ENCODE measurements at regions not wholly inside any gene's neighbourhood (a gene's known extent, or its start where the extent isn't known, plus 50 kb on each side); places are given as distances from the start of the nearest gene placed in this dataset.

DNA sequence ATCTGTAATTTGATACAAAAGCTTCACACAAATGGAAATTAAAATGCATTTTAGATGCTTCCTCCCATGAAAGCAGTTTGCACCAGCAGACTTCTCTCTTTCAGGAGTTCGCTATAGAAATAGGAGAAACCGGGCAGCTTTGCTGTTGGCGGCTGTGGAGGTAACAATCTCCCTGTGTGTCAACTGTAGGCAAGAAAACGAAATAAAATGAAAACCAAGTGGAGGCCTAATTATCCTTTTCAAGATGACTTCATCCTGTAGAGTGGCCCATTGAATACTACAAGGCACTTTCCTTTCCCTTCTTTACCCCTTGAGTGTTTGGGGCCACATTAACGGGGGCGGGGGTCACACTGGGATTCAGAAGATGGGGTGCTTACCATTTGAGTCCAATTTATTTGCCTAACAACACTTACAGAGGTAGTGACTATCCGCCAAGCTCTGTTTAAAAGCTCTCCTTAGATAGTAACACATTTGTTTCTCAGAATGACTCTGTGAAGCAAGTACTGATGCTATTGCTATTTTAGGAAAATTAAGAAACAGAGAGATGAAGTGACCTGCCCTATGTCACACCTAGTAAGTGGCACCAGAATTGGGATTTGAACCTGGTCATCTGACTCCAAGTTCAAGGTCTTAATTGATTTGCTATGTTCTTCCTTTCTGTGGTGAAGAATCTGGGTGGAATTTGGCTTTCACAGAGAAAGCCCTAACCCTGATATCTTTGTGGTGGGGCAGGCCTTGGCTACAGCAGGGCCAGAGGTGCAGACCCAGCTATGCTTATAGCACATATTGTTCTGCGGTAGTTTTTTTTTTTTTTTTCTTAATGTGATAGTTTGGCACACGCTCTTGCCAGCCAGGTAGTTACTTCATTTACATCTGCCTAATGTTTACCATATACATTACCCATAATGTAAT, 125.5 kb upstream of the MPHOSPH6 start:
- Histone ChIP-seq H3K79me2 (ENCODE audit: control insufficient read depth, insufficient read depth, low read length) (no peaks in the 10 kb centered on the region), H3K36me3 (ENCODE audit: control insufficient read depth in 2 of 2, insufficient read depth in 2 of 2, low read length in 1 of 2) (no peaks in the 10 kb centered on the region), H4K20me1 (ENCODE audit: control insufficient read depth, insufficient read depth) (no peaks in the 10 kb centered on the region), H3K27me3 (replicated peaks in 1 of 2; ENCODE audit: control insufficient read depth in 2 of 2, insufficient read depth in 2 of 2, low read length in 1 of 2) (no peaks in the 10 kb centered on the region), H3K4me1 (ENCODE audit: control insufficient read depth, insufficient read depth, low read length) (no peaks in the 10 kb centered on the region), H2AFZ (ENCODE audit: control insufficient read depth, low read depth, low read length) (no peak overlapping the region), H3K9ac (ENCODE audit: control insufficient read depth, insufficient read depth, low read length) (no peak overlapping the region), H3K4me2 (ENCODE audit: control insufficient read depth, insufficient read depth) (no peak overlapping the region), H3K4me3 (no peak overlapping the region), H3K9me3 (replicated peaks; ENCODE audit: control insufficient read depth, insufficient read depth, low read length) (no peaks in the 10 kb centered on the region), H3K27ac (ENCODE audit: control insufficient read depth, insufficient read depth) (no peak overlapping the region)
- TF ChIP-seq ZNF622 (IDR thresholded peaks at IDR 0.05) (no peak), NRF1 (conservative IDR thresholded peaks at IDR 0.05; ENCODE audit: low read depth, low read length) (no peak), TCF7 (IDR thresholded peaks at IDR 0.05; ENCODE audit: borderline replicate concordance) (no peak), EP300 (IDR thresholded peaks at IDR 0.05; ENCODE audit: borderline replicate concordance in 1 of 2, control insufficient read depth in 1 of 2, low read depth in 2 of 2, low read length in 2 of 2) (no peak), IKZF1 (conservative IDR thresholded peaks at IDR 0.05) (no peak)
- CTCF ChIA-PET = no interaction called here
- RAD21 ChIA-PET (ENCODE audit: unreplicated experiment) = no interaction called here
- no TSS peak for BruUV-seq (replicated peaks)
- SMC1A ChIA-PET (ENCODE audit: uncharacterized antibody, unreplicated experiment) = no interaction called here
- POLR2A ChIA-PET = no interaction called here
- no peak for DNase-seq (ENCODE audit: low read depth, low spot score)
- ATAC-seq = no peak
- intact Hi-C loops (cut with micrococcal nuclease; ENCODE audit: unreplicated experiment) (no loop called here), in situ Hi-C loops (cut with MboI) (no loop called here)
- FAIRE-seq = no peak
- WGBS (ENCODE audit: insufficient coverage, insufficient replicate concordance, low lambda C conversion rate, missing lambda C conversion rate) = 40% methylated on average over 9 of the region's 9 CpGs

DNA sequence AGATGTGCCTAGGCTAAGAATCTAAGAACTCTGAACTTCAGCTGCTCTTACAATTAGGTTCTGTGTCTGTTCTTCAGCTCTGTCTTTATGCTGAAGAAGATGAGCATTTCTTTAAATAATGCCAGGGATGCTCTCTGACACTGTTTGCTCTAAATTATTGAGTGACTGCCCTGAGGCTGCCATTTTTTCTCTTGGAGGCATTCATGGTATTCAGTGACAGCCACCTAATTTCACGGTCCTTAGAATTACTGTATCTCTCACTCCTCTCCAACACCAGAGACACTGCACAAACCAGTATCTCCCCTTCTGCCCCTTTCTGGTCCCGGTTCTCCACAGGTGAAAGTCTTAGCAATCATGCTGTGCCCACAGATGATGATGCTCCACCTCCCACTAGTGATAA, 123.6 kb upstream of the MPHOSPH6 start:
- DNase-seq (ENCODE audit: low read depth, low spot score) (no peak), FAIRE-seq (no peak), ATAC-seq (no peak)
- no peaks in the 10 kb centered on the region for H3K36me3 ChIP-seq (ENCODE audit: control insufficient read depth in 2 of 2, insufficient read depth in 2 of 2, low read length in 1 of 2)
- H3K4me1 ChIP-seq (ENCODE audit: control insufficient read depth, insufficient read depth, low read length) = no peaks in the 10 kb centered on the region
- no peak overlapping the region for H3K4me3 ChIP-seq
- H3K9ac ChIP-seq (ENCODE audit: control insufficient read depth, insufficient read depth, low read length) = no peak overlapping the region
- intact Hi-C loops (cut with micrococcal nuclease; ENCODE audit: unreplicated experiment) = no loop called here
- ChIA-PET SMC1A (ENCODE audit: uncharacterized antibody, unreplicated experiment) (no interaction called here), POLR2A (no interaction called here), RAD21 (ENCODE audit: unreplicated experiment) (no interaction called here), CTCF (no interaction called here)
- BruUV-seq (replicated peaks) = no TSS peak
- H3K79me2 ChIP-seq (ENCODE audit: control insufficient read depth, insufficient read depth, low read length) = no peaks in the 10 kb centered on the region
- H3K9me3 ChIP-seq (replicated peaks; ENCODE audit: control insufficient read depth, insufficient read depth, low read length) = no peaks in the 10 kb centered on the region
- 50% methylated on average over 2 of the region's 2 CpGs for WGBS (ENCODE audit: insufficient coverage, insufficient replicate concordance, low lambda C conversion rate, missing lambda C conversion rate)
- in situ Hi-C loops (cut with MboI) = no loop called here
- H2AFZ ChIP-seq (ENCODE audit: control insufficient read depth, low read depth, low read length) = no peak overlapping the region
- no peaks in the 10 kb centered on the region for H3K27me3 ChIP-seq (replicated peaks in 1 of 2; ENCODE audit: control insufficient read depth in 2 of 2, insufficient read depth in 2 of 2, low read length in 1 of 2)
- TF ChIP-seq CUX1 (IDR thresholded peaks at IDR 0.05; ENCODE audit: insufficient replicate concordance, low read depth, low read length) = no peak
- no peak for TF ChIP-seq TARDBP (IDR thresholded peaks at IDR 0.05; ENCODE audit: borderline replicate concordance)
- no peak for TF ChIP-seq MEF2B (IDR thresholded peaks at IDR 0.05; ENCODE audit: partially characterized antibody, poor library complexity, severe bottlenecking)
- TF ChIP-seq YY1 (IDR thresholded peaks at IDR 0.05; ENCODE audit: low read depth, low read length) = no peak
- TF ChIP-seq FOS (IDR thresholded peaks at IDR 0.05; ENCODE audit: borderline replicate concordance, extremely low read depth, insufficient read length) = no peak
- H3K27ac ChIP-seq (ENCODE audit: control insufficient read depth, insufficient read depth) = no peak overlapping the region
- H4K20me1 ChIP-seq (ENCODE audit: control insufficient read depth, insufficient read depth) = no peaks in the 10 kb centered on the region
- H3K4me2 ChIP-seq (ENCODE audit: control insufficient read depth, insufficient read depth) = no peak overlapping the region

Measured in GM12878 (cell line).